NCI-H146 treated with DMSO at 0.1 percent for 48 hours (cell line): ENCODE measurements at regions not wholly inside any gene's neighbourhood (a gene's known extent, or its start where the extent isn't known, plus 50 kb on each side); places are given as distances from the start of the nearest gene placed in this dataset.

ENCODE experiments used
- DNase-seq: peaks from one replicate; lab custom pipeline; 2025; ENCODE audit not compliant: unreplicated experiment; lab: John Stamatoyannopoulos, UW

DNA sequence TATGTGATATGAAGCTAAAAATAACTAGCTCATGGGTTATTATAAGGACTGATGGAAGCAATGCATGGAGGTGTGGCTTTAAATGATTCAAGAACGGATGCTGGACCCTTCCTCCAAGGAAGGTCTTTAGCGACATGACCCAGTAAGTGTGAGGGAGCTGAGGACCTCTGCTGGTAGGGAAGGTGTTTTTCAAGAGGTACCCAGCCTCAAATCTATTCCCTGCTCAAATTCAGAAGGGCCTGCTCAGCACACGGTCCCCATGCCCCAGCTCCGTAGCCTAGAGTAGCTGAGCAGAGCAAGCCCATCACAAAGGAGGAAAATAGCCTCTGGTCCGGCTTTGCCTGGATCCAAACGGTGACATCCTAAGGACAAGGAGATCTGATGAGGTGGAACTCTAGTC, 266.2 kb upstream of the IGF1R start:
- DNase-seq, result no peak

DNA sequence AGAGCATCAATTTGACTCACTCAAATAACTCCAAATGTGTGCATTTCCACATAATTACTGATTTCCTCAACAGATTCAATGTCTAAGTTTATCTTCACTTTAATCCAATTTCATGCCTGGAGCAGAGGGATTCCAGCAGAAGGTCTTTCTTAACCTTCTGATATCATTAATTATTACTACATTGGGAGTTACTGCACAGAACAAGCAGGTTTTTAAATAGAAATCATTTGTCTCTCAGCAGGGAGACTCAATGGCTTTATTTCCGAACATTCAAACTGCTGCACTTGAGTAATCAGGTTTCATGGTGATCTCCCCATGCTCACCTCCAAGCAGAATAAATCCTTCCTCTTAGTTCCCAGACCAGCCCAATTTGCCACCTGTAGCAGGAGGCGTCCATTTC, 264.8 kb upstream of the IGF1R start:
- no peak for DNase-seq

DNA sequence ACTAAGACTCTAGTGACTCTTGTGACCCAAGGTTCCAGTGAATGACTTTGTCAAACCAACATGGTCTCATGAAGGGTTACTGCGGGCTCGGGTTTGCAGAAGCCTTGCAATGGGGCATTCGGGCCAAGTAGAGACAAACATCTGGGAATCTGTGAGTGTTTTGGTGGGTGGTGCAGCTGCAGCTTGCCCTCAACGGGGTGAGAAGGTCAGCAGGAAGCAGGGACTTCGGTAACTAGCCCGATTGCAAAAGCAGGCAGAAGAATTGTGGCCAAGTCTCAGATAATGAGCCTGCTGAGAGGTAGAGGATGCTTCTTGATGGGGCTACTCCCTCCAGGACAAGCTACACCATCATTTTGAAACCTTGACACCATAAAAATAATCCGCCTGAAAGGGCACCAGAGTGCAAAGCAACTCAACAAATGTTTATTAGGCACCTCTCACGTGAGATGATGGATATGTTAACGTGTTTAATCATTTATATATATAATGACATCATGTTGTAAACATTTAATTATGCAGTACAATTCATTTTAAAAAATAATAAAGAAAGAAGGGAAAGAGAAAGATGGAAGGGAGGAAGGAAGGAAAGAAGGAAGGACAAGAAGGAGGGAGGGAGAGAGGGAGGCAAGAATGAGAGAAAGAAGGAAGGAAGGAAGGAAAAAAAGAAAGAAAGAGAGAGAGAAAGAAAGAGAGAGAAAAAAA, 263.9 kb upstream of the IGF1R start:
- DNase-seq, result no peak

DNA sequence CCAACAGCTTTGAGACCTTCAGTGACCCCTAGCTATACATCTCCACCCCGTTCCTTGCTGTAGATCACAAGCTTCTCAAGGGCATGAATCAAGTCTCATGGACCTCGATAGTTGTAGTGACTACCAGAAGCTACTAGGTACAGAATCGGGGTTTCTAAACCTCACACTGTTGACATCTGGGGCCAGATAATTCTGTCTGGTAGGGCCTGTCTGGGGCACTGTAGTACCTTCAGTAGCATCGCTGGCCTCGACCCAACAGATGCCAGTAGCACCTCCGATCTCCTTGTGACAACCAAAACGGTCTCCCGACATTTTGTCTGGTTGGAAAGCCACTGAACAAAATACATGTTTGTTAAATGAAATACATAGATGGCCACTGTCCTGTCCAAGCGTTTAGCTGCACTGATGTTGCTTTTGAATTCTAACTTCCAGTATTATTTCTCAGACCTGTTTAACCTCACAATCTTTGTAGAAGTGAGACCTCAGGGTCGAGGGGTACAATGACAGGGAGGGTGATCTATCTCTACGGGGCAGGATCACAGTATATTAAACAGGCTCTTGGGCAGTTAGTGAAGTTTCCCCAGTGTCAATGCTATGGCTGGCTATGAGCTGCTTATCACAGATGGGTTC, 262.5 kb upstream of the IGF1R start:
- DNase-seq, result no peak

DNA sequence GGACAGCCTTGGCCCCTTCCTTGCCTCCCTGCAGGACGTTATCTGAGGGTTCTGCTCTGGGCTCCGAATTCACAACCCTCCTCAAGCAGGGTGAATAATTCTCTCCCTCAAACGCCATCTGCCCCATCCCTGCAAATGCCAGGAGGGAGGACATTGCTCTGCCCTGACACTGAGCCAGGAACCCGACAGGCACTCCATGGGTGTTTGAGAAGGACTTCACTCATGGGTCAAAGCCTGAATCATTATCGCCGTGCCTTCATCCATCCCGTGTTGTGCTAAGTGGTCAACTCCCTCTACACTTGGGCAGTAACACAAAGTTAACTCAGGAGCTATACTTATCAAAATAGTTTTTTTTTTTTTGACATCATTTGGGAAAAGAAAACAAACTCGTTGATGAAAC, 261.8 kb upstream of the IGF1R start:
- no peak for DNase-seq

DNA sequence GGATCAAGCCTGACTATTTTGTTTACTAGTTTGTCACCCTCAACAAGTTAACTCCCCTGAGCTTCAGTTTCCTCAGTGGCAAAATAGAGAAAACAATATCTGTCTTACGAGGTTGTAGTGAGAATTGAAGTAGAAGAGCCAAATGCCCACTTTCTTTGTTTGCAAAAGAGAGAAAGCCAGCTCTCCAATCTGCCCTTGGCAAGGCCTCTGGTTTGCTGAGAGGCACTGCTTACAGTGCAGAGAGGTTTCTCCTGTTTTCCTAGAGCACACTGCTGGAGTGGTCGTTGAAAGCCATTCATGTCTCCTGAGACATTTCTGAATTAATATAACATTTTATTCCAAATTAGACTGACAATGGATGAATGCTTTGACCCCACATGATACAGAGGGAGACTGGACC, 260.5 kb upstream of the IGF1R start:
- no peak for DNase-seq

DNA sequence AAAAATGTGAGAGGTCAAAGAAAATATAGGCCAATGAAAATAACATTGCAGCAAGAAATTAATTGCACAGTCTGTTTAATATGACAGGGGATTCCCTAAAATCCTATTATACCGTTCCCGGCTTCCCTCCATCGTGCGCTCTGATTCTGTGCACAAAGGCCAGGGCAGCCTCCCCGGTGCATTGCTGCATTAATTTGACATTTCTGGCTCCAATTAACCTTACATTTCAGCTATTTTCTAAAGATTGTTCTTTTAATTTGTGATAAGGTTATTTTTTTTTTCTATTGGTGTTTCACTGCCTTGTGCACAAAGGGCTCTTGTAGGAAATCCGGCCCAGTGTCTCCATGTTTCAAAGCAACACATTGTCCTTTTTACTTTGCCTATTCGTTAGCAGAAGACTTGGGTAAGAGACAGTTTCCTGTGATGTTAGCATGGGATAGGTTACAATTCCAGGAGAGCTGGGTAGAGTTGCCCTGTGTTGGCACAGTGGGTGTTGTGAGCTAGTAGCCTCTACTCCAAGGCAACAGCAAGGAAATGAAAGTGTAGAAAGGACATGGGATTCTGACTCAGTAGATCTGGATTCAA, 257.3 kb upstream of the IGF1R start:
- DNase-seq, result no peak

DNA sequence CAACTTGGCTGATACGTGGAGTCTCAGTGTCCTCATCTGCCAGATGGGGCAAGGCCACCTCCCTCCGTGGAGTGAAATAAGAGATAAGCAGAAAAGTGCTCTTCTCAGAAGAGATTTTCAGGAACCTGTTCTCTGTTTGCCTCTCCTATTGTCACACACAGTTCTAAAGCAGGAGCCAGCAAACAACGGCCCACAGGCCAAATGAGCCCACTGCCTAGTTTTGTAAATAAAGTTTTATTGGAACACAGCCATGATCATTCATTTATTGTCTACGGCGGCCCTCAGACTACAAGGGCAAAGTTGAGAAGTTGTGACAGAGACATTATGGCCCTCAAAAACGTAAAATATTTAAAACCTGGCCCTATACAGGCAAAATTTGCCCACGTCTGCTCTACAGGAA, 256.8 kb upstream of the IGF1R start:
- no peak for DNase-seq

DNA sequence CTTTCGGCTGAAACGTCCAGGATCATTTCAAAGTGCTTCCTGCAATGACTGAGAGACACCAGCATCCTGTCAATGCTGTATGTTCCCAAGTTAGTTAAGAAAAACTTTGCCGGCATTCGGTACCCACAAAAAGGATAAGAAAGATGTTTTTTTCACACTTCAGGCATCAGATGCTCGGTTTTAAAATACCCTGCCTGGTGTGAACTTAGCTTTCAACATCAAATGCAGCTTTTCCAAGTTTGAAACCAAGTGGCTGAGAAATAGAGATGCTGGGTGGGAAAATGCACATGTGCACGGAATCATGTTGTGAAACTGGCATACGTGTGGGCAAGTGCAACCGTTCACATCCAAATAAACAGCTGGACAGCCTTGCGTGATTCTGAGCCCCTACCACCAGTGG, 254.9 kb upstream of the IGF1R start:
- DNase-seq, result no peak

DNA sequence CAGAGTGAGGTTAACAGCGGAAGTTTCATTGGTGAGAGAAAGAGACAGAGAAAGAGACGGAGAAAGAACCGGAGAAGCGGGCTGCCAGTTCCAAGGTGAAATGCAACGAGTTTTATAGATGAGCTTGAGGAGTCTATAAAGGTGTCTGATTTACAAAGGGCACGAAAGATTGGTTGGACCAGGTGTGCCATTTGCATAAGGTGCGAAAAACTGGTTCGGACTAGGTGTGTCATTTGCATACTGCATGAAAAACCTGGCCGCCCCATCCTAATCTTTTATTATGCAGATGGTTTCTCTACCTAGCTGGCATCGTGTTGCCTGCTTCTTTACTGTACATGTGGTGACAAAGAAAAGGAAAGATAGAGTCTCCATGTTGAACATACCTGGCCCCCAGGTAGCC, 253.8 kb upstream of the IGF1R start:
- DNase-seq, result no peak

DNA sequence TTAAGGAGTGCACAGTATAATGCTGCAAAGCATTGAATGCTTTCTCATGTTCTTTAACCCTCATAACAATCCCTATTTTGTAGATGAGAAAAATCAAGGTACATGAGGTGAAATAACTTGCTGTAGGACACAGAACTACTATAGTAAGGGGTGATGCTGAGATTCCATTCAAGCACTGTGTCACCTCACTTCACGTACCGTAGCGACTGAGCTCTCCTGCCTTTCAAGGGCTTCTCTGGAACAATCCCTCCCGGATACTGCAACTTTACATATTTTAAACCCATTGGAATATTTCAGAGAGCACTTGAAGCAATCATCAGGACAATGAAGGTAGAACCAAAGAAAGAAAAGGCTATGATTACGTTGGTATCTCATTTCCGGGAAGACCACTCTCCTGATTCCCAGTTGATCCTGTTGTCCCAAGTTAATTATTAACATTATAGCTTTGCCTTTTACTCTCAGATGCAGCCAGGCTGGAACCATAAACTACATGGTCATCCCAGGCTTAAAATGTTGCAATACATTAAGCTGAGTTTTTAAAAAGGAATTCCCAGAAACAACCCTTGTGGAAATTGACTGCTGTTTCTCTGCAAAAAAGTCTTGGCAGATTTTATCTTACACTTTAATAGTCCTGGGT, 252.2 kb upstream of the IGF1R start:
- DNase-seq, result no peak

DNA sequence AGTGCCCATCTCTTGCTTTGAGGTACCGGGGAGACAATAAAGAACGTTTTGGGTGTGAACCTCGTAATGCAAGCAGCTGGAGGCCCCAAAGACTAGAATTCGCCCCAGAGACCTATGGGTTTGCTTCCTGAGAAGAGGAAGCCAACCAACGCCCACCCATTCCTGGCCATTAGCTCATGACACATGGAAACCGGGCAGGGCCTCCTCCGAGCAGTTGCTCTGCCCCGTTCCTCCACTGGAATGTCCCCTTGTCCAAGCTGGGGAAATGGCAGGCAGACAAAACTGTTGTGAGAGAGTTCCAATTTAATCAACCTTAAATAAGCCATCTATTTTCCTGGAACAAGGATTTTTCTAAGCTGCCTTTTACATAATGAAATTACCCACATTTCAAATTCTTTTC, 250.9 kb upstream of the IGF1R start:
- no peak for DNase-seq

DNA sequence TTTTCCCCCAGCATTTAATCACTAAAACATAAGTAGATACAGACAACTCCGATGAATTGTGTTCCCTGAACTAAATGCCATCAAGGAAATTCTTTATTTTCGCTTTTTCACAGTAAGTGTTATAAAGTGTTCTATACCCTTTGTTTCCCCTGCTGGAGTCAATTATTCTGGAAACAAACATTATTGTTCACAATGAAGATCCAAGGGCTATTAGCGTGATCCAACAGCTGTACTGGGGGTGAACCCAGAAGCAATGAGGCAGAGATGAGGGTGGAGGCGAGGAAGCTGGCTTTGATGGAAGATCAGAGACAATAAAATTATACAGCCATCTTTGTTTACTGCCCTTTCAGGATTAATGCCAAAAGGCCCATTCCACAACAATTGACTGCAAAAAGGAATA, 250.3 kb upstream of the IGF1R start:
- DNase-seq, result no peak

DNA sequence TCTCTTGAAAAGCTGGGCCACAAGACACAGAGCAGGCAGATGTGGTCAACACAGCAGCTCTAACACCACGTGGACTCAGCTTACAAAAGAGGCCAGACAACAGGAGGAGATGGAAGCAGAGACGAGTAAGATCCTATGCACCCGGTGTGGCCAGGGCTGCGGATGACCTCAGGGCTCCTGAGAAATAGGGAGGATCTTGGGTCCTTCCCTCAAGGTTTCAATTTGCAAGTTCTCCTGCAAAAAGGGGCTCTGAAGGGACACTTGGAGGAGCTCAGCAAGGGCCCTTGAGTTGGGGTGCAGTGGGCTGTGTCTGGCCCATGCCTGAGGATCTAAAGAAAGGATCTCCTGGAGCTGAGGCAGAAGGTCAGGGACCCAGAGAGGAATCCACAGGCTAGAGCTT, 249.5 kb upstream of the IGF1R start:
- no peak for DNase-seq

DNA sequence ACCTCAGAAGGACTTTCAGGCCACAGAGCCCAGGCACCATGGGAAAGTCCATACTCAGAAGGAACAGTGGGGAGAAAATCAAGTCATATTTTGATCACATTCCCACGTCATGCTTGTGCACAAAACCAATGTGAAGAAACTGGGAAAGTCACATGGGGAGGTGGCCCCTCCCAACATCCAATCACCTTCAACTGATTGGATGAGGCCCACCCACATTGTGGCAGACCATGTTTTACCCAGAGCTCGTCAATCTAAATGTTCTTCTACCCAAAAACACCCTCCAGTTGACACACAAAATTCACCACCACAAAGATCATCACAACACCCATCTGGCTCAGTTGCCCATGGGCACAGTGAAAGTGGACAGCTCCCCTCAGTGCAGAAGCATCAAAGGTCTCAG, 248.2 kb upstream of the IGF1R start:
- no peak for DNase-seq

DNA sequence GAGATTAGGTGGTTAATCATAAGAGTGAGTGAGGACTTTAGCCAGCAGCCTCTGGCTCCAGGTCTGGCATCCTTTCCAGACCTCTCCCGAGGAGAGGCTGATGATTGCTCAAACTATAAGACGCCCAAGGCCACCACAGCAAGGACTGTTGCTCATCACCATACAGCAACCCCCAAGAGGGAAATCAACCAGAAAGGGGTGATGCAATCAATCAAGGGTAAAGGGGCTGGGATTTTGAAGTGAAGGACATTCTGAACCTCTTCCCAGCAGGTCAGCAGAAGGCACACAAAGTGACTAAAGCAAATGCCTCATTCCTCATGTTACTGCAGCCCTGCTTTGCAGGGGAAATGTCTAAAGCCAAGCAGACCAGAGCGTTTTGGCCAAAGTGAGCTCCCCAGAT, 247.3 kb upstream of the IGF1R start:
- DNase-seq, result no peak

DNA sequence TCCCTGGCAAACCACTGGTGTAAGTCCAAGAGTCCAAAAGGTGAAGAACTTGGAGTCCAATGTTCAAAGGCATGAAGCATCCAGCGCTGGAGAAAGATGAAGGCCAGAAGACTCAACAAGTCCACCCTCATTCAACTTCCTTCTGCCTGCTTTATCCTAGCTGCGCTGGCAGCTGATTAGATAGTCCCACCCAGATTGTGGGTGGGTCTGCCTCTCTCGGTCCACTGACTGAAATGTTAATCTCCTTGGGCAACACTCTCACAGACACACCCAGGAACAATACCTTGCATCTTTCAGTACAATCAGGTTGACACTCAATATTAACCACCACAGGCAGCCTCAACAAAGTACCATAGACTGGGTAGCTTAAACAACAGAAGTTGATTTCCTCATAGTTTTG, 245.9 kb upstream of the IGF1R start:
- no peak for DNase-seq

DNA sequence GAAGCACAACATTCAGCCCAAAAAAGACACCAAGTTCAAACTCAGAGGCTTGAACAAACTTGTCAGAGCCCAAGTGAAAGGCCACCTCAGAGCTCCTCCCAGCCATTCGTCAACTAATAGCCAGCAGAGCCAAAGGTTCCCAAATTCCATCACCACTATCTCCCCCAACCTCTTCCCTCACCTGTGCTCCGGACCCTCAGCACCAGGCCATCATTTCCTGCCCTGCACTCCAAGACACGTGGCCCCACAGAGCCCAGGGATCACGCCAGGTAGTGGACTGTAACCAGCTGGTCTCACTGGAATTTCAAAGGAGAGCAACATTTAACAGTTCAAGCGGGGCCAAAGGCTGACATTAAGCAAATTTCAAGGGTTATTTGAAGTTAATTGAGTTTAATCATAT, 245.2 kb upstream of the IGF1R start:
- DNase-seq, result no peak

DNA sequence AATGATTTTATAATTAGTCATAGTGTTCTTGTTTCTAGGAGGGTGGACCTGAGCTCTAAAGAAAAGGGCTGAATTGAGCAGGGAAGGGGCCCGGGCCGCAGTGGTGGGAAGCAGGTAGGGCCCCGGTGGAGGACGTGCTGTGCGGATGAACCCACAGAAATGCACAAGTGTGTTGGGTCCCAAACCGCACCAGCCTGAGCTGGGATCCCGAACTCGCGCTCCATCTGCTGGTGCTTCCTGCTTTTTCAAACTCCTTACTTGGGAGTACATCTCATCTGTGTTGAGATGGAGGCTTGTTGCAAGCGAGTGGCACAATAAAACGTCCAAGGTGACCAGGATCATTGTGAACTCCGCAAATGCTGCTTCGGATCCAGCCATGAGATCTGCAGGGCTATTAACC, 244.8 kb upstream of the IGF1R start:
- no peak for DNase-seq

DNA sequence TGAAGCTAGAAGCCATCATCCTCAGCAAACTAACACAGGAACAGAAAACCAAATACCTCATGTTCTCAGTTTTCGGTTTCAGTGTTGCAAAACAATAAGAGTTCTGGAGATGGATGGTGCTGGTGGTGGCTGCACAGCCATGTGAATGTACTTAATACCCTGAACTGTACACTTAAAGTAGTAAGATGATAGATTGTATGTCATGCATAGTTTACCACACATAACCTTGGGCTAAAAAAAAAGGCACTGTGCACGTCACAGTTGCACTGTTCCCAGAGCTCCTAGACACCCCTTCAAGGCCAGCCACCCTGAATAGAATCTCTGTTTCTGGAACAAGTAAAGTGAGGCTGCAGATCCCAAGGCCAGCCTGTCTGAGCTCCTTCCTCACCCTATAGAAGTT, 243.3 kb upstream of the IGF1R start:
- no peak for DNase-seq

DNA sequence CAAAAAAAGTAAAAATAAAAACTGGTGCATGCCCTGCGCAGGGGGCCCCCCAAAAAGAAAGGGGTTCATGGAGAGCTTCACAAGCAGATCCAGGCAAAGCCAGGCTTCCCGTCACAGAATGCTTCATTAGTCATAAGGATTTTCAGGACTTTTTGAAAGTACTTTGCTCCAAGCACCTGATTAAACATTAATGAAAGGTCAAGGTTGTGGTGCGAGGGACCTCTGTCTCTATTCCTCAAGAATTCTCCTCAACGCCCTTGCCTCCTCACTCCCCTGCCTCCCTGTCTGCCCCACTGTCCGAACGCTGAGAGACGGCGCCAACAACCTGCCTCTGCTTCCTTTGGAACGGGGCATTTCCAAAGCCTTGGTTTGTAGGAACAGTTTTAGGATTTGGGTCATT, 240.1 kb upstream of the IGF1R start:
- no peak for DNase-seq

DNA sequence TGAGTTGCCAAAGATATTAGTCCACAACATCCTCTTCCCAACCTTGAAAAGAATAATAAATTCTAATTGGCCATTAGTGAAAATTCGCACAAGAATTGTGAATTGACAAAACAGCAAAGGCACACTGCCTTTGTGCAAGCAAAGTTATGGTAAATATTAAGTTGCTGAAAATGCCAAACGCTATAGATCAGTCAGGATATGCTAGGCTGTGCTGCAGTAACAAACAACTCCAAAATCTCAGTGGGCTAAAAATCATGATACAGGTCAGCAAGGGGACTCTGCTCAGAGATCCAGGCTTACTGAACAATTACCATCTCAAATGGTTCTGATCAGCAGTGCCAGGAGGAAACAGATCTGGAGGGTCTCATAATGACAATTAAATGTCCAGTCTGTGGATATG, 238.0 kb upstream of the IGF1R start:
- no peak for DNase-seq
